HG02763 (cell line): ENCODE measurements at regions not wholly inside any gene's neighbourhood (a gene's known extent, or its start where the extent isn't known, plus 50 kb on each side); places are given as distances from the start of the nearest gene placed in this dataset.

Source experiments
- ATAC-seq: cut with Tn5 transposase; IDR thresholded peaks from one replicate; pipeline ENCODE4 v1.9.1; 2021; ENCODE audit warnings: mild to moderate bottlenecking, moderate library complexity; ENCODE audit not compliant: unreplicated experiment

DNA sequence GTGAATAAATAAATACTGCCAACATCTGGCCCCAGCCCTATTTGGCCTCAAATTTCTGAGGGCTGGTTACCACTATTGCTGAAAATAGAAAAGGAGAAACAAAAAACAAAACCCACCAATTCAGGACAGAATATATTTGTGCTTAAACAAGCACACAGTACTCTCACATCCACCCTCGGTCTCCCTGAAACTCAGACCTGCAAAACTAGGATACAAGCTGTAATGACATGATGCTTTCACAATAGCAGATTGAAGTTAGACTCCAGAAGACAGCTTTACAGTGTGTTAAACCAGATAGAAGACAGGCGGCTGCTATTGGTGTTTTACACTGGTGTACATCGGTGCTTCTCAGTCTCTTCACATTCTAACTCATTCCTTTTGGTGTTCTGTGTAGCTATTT is 214.9 kb upstream of the DMRT1 start:
- no peak for ATAC-seq

DNA sequence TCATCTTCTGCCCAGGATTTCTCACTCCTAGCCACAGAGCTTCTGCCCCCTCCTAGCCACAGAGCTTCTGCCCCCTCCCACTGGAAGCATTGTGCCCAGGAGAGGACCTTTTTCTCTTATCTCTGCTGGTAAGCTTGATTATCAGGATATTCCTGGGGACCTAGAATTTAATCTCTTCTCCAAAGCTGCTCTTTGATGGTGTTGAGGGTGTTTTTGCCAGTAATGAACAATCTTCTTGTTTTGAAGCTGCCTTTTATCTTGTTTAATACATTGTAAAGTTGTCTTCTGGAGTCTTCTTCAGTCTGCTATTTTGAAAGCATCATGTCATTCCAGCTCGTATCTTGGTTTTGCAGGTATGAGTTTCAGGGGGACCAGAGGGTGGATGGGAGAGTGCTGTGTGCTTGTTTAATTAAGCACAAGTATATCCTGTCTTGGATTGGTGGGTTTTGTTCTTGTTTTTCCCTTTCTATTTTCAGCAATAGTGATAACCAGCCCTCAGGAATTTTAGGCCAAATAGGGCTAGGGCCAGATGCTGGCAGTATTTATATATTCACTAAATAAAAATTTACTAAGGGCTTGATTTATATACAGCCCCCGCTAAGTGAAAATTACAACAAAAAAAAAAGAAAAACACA is 214.0 kb upstream of the DMRT1 start:
- ATAC-seq: no peak

DNA sequence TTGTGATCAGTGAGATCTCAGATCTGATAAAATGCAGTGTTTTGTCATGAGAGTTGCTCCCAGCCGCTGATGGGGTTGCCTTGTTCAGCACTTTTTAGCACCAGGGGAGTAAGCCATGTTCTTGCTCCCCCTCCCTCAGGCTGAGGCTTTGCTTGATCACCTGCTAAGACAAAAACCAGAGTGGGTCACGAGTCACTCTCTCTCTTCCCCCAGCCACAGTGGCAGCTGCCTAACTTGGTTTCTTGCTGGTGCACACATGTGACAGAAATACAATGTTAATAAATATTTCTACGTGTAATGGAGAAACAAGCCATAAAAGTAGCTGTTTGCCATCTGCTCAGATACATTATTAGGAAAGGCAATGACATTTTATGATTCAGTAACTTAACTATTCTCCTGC is 212.4 kb upstream of the DMRT1 start:
- no peak for ATAC-seq

DNA sequence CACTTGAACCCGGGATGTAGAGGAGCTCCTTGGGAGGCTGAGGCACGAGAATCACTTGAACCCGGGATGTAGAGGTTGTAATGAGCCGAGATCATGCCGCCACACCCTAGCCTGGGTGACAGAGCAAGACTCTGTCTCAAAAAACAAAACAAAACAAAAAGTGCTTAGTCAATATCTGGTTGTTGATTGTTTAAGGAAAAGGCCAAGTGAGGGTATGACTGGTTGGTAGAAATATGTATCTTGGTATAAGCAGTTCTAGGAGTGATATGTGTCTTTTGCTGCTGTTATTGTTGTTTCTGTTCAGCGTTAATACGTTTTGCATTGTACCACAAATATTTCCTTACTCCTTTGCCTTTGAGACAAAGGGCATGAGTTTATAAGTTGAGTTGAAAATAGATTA is 210.7 kb upstream of the DMRT1 start:
- ATAC-seq: no peak

DNA sequence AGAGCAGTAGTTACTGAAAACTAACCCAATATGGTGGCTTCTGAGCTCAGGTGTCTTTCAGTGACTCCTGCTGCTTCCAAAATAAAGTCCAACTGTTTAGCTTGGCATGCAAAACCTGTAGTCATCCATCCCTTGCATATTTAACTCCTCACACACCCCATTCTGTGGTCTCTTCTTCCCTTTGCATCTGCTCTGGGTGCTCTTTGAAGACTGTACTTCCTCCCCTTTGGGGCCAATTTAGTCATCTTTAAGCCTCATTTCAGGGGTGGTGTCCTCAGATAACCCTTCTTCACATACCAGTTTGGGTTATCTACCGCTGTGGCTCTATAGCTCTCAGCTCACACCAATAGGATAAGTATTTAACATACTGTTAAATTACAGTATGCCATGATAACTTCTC is 209.9 kb upstream of the DMRT1 start:
- ATAC-seq: no peak

DNA sequence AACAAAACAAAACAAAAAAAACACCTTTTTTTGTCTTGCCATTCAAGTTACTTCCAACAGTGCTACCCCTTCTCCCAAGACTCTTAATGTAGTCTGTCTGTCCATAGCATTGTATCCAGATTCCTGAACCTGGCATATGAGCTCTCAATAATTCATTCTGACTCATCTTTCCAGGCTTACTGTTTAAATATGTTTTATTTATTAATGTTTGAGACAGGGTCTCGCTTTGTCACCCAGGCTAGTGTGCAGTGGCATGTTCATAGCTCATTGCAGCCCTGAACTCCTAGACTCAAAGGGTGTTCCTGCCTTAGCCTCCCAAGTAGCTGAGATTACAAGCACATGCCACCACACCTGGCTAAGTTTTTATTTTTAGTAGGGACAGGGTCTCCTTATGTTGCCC is 208.0 kb upstream of the DMRT1 start:
- ATAC-seq: no peak

DNA sequence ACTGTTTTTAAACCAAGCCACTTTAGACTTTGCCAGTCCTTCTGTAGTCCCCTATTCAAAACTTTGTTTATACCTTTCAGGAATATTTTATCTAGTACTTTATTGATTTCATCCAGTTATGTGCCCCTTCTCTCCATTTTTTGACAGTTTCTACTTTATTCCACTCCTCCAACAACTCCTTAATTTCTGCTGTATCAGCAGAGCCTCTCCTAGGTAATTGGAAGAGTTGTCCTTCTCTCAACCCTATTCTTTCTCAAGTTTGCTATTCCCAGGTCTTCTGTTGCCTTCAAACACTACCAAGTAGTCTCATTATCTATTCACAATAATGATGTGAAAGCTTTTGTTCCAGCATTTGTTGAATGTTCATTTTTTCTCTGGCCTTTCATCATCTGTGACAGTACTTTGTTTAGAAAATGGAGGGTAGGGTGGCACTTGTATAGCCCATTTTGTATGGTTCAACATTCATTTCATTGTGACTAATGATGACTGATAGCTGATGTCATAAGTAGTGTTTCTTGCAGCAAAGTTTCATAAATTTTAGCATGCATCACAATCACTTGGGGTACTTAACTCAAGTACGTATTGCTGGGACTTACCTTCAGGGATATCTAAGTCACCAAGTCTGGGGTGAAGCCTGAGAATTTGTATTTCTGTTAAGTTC is 204.4 kb upstream of the DMRT1 start:
- no peak for ATAC-seq

DNA sequence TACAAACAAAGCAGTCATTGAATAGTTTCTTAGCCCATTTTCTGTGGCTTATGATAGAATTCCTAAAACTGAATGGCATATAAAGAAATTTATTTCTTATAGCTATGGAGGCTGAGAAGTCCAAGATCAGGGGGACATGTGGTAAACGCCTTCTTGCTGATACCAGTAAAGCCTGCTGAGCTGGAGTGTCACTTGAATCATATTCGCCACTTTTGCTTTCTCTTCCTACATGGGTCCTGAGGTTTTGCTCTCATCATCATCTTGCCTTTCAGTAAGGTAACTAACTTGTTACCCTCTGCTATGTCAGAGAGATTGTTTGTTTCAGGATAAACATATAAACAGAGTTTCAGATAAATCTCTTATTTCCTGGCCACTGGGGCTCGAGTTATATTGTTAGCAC is 203.3 kb upstream of the DMRT1 start:
- ATAC-seq: no peak

DNA sequence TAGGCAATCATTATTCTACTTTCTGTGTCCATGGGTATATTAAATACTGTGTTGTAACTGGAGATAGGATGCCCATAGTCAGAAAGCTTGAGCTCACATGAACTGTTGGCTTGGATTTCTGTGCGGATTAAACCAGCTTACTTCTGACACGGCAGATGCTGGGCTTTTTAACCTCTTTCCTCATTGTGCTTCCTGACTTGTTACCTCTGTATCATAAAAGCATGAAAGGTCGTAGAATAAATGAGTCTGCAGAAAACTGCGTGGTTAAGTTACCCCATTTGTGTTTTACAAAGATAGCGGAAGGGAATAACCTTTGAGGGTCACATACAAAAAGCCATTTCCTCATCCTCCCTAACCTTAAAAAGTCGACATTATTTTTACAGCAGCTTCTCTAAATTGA is 199.5 kb upstream of the DMRT1 start:
- ATAC-seq: no peak

DNA sequence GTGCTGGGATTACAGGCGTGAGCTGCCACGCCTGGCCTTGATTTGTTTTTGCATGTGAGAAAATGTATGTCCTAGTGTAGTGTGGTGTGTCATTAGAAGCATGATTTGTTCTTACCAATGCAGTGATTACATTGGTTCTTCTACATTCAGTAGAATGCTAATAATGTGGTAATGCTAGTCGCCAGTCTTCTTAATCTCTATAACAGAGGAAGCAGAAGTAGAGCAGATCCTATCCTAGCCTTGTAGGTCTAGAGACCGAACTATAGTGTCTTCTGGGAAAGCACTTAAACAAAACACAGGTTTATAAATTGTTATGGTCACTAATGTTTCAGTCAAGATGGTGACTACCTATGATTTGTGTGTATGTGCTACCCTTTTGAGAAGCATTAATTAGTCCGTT is 197.5 kb upstream of the DMRT1 start:
- ATAC-seq: no peak

DNA sequence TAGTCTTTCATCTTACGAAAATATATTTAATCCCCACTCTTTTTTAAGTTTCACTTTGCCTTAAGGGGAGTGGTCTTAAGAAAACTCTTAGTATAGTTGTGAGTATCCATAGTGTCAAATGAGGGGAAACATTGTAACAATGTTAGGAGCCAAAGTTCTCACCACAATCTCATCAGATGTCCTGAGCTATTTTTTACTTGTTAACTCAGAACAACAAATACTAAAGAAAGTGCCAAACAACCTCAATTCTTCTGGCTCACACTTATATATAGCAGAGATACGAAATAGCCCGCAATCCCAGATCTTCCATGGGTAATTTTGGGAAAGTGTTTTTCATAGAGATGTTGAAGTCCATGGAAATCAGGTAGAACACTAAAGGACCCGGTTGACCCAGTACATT is 194.0 kb upstream of the DMRT1 start:
- ATAC-seq: no peak

DNA sequence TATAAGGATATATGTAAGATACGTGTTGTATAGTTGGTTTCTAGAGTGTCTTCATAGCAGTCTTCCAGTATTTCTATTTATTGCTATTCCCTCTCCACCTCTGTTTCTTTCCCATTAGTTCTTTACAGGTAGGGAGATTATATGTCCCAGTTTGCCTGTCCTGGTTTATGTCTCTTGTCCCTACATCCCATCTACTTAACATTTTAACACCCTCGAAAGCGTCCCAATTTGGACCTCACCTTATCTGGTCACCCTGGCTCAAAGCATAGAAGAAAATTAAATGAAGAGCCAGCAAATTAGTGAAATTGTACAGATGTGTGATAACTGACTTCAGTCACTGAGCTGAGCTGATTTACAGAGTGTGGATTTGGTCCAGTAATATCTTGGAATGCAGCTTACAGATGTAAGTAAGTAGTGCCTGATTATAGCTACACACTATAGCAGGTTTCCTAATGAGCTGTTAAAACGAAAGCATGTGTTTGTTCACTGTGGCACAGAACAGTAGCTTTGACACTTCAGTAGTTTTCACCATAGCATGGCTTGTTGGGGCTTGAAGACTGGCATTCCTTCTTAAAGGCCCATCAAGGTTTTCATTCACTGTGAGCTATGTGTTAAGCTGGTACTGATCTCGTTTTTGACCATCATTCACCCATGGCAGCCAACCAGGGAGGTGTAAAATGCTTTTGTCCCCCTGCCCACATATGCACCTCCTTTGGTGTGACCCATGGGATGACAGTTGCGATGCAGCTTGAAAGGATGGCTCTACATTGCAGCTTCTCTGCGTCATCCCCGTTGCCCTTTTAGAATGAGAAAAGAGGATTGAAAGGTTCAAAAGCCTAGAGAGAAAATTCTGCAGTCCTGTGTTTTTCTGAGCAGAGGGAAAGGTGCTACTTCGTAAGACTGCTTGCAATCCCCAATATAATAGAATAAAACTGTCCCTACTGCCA is 192.1 kb upstream of the DMRT1 start:
- no peak for ATAC-seq

DNA sequence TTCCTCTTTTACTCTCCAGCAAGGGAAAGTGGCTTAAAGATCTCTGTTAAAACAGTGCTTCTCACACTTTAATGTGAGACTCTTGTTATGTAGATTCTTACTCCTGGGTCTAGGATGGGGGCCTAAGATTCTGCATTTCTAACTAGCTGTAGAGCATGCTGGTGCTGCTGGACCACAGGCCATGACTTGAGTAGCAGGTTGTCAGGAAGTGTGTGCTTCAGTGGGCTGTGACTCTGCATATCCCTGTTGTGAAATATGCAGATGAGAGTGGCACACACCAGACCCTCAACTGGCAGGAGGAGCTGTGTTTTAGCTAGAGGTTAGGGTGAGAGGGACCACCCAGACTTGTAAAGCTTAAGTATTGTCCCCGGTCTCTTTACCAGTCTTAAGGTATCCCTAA is 191.1 kb upstream of the DMRT1 start:
- no peak for ATAC-seq

DNA sequence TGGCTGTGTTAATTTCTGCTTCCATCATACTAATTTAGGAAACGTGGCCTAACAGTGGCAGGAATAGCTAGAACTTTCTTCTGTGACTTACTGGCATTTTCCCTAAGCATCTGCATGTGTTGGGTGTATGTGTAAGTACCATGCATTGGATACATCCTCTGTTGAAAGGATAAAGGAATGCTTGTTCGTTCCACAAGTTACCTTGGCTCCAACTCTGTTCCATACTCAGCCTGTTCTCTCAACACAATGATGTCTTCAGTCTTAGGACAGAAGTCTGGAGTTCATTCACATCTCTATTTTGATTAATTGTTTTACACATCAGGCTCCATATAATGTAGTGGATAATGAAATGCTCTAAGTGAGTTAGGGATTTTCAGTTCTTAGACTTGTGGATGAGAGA is 190.1 kb upstream of the DMRT1 start:
- ATAC-seq: no peak

DNA sequence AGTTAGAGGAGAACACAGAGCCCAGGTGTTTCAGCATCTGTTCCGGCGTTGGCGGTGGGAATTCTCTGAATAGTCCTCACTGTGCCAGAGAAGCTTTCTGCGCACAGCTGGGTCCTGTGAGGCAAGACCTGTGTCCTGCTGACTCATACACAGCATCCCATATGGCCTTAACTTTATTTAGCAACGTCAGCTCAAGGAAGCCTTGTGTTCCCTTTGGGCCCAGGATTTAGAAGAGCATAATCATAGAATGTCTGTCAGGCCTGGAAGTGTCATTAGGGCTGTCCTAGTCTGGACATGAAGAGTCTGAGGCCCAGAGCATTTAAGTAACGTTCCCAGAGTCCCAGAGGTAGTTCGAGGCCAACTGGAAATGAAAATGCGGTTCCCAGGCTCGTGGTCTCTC is 188.6 kb upstream of the DMRT1 start:
- no peak for ATAC-seq

DNA sequence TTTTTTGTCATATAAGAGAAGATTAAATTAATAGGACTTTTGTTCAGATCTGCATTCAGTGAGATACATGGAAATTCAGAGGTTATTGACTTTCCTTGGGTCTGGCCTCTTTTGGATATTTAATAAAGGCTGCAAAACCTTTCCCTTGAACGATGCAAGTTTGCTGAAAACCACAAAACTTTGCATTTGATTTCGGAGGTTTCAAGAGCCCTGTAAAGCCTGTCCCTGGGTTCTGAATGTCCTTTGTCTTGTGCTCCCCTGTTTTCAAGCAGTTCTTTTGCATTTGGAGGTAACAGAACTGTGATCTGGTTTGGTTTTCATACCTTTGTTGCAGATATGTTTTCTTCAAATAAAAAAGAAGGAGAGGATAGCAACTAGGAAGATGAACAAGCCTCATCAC is 188.1 kb upstream of the DMRT1 start:
- ATAC-seq: no peak

DNA sequence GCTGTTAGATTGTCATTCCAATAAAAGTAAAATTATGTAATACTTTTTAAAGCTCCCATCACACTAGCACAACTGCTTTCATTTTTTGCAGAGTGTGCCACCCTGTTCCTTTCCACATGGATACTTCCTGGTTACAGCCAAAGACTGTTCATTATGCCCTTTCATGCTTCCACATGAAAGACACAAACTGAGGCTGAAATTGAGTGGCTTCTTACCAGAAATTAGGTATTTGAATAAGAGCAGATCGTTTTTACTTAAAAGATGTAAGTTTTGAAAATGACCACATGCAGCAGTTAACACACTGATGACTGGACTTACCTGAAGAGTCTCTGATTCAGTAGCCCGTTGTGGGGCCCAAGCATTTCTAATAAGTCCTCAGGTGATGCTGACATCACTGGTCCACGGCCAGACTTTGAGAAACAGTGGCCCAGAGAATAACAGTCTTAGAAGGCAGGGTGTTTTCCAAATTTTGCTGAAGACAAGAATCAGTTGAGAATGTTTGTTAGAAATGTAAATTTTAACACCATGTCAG is 187.6 kb upstream of the DMRT1 start:
- no peak for ATAC-seq

DNA sequence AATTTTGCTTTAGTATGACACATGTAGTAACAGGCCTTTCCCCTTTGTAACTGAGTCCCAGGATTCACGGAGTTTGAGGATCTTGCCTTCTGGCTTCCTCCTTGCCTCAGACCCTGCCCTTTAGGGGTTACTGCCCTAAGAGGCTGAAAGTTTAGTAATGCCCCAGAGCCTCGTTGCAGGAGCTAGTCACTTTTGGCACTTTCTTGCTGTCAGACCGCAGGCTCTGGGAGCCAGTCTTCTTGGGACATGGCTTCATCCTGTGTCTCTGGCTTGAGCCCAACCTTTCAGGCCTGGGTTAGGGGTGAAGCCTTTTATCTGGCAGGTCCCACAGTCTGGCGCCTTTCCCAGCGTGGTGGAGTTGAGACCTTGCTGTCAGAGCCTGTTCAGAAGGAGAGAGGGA is 185.6 kb upstream of the DMRT1 start:
- ATAC-seq: no peak

DNA sequence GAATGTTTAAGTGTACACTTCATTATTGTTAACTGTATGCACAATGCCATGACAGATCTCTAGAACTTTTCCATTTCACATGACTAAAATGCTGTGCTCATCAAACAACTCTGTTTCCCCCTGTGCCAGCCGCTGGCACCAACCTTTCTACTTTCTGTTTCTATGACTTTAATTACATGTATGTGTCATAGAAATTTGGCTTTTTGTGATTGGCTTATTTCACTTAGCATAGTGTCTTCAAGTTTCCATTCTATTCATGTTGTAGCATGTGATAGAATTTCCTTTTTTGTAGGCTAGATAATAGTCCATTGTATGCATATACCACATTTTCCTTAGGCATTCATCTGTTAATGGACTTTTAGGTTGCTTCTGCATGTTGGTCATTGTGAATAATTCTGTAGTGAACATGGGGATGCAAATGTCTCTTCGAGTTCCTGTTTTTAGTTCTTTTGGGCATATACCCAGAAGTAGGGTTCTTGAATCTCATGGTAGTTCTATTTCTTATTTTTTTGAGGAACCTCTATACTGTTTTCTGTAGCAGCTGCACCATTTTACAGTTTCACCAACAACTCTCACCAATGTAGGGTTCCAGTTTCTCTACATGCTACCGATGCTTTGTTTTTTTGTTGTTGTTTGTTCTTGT is 184.4 kb upstream of the DMRT1 start:
- ATAC-seq: no peak

DNA sequence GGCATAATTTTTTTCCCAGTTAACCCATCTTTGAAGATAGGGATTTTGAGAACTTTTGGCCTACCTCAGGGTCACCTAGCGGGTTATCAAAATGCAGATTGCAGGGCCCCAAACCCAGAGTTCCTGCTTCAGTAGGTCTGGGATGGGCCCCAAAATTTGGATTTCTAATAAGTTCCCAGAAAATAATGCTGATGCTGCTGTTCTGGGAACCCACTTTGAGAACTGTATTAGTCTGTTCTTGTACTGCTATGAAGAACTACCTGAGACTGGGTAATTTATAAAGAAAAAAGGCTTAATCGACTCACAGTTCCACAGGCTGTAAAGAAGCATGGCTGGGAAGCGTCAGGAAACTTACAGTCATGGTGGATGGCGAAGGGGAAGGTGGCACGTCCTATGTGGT is 182.2 kb upstream of the DMRT1 start:
- no peak for ATAC-seq

DNA sequence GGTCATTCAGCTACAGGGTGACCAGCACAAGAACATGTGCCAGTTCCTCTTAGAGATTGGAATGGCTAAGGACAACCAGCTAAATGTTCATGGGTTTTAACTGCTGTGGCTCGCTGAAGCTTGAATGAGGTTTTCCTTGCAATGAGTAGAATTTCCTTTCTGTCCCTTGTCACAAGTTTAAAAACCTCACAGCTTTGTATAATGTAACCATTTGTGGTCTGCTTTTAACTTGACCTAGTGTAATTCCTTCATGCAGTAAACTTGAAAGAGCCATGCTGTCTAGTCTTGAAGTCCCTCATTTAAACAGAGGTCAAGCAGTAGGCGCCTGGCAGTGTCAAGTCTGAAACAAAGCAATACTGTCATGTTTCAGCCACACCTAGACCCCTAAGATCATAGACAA is 181.3 kb upstream of the DMRT1 start:
- ATAC-seq: no peak
